NCI-H128 (cell line): ENCODE measurements at regions not wholly inside any gene's neighbourhood (a gene's known extent, or its start where the extent isn't known, plus 50 kb on each side); places are given as distances from the start of the nearest gene placed in this dataset.
A peak's percentile ranks its signal among the peaks of the same experiment; 100 is the strongest.

Source experiments
- DNase-seq: peaks from one replicate; lab custom pipeline; 2025; ENCODE audit not compliant: unreplicated experiment; lab: John Stamatoyannopoulos, UW

DNA sequence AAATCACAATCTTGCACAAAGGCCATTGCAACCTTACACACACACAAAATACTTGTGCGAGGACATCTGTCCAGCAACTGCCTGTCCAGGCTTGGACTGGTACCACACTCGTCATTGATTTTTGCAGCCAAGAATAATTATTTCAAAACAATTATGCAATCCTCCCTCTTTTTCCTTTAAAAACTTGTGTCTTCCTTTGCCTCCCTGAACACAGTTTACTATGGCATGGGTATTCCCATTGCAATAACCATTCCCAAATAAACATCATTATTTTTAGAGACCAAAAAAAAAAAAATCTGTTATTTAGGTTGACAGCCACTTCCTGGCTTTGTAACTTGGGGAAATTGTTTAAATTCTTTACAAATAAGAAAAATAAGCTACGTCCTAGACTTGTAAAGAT is 54.0 kb downstream of the C11orf91 start:
- no peak for DNase-seq

DNA sequence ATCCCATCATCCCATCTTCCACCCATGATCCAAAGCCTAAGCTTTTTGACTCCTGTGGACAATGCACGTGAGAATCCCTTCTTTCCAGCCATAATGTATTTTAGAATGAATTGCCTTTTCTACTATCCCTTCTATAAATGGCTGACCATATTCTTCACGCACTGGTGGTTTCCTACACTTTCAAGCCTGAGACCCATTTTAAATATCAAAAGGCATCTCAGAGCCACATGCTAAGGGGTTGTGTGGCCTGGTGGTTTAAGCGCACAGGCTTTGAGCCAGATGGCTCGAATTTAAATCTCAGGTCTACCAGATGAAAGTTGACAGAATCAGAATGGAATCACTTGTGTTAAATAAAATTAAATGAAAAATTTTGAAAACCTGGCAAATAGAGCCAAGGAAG is 54.5 kb downstream of the C11orf91 start:
- DNase-seq = no peak

DNA sequence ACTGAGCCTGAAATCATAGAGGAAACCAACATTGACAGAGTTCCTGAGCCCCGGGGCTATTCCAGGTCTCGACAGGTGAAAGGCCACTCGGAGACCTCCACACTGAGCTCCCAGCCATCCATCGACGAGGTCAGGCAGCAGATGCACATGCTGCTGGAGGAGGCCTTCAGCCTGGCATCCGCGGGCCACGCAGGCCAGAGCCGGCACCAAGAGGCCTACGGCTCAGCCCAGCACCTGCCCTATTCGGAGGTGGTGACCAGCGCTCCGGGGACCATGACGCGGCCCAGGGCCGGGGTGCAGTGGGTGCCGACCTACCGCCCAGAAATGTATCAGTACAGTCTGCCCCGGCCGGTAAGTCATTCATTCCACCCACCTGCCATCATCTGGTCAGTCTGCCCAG is 54.9 kb downstream of the C11orf91 start:
- no peak for DNase-seq

DNA sequence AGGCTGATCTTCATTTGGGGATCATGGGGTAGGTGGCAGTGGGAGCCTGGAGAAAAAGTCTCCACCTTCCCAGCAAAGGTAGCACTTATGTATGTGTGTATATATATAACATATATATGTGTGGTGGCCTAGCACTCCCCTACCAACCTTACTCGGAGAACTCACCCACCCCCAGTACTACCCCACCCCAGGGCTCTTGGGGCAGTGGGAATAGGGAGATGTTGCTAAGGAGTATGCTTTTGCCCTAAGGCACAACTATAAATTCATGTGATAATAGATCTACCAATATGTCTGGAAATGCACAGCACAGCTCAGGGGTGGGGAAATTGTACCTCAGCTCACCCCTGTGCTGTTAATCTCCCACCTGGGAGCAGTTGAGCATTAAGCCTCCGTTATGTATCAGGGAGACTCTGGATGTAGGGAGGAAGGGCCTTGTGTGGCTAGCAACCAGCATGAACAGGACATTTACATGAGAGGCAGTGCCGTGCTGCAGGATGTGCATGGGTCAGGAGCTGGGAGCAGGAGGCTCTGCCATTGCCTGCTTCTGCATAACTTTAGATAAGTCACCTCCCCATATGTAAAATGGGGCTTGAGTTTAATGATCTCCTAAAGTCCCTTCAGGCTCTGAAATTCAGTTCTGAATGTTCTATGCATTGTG is 57.3 kb downstream of the C11orf91 start:
- DNase-seq = no peak

DNA sequence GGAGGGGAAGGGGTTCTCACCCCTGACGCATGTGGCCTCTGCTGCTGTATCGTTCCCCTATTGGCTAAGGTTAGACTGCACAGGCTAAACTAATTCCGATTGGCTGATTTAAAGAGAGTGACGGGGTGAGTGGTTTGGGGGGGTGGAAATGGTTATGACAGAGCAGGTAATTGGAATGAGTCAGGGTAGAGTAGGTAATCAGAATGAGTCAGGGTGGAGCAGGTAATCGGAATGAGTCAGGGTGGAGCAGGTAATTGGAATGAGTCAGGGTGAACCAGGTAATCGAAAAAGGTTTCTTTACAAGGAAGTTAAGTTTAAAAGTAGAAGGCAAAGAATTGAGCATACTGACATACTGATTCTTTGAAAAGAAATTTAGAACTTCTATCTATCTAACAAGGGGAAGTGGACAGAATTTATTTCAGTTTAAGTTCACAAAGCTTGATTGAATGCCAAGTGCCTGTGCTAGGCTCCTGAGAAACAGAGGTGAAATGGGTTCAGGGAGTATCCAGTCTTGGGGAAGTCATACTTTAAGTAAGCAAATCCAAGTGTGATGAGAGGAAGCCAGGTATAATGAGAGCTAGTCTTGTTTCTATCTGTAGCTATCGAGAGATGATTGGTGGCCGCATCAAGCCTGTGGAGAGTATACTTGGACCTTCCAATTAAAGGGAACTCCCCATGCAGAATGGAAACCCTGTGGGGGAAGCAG is 58.0 kb downstream of the C11orf91 start:
- DNase-seq = no peak

DNA sequence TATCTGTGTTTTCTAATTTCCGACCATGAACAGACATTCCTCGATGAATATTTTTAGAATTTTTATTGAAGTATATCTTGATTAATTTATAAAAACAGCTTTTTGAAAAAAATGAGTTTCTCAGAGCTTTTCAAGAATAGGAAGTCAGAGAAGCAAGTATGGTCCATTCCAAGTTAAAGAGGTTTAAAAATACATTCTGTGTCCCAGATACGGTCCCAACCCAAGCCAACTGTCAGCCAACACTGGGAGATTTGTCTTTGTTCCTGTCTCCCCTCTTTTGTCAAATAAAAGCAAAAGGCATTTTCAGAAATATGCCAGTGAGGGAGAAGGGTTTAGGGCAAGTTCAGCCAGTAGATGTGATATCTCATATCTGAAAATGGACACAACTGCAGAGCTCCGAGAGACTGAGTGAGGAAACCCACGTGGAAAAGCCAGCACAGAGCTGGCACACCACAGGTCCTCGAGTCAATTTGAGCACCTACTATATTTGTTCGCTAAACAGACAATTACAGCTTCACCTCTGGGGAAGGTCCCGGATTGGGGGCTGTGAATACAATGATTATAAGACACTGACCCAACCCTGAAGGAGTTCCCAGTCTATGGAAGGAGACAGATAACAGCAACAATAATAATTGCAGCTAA is 59.8 kb downstream of the C11orf91 start:
- no peak for DNase-seq

DNA sequence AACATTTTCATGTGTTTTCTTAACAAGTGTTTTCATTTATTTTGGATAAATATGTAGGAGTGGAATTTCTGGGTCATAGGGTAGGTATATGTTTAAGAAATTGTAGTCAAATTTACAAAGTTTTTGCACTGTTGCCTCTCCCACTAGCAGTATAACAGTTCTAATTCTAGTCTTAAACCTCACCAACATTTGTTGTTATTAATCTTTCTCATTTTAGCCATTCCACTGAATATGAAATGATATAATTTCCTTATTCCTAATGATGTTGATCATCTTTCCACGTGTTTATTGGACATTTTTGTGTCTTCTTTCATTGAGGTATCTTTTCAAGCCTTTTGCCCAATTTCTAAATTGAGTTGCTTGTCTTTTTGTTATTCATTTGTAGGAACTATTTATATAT is 62.0 kb downstream of the C11orf91 start:
- DNase-seq = no peak

DNA sequence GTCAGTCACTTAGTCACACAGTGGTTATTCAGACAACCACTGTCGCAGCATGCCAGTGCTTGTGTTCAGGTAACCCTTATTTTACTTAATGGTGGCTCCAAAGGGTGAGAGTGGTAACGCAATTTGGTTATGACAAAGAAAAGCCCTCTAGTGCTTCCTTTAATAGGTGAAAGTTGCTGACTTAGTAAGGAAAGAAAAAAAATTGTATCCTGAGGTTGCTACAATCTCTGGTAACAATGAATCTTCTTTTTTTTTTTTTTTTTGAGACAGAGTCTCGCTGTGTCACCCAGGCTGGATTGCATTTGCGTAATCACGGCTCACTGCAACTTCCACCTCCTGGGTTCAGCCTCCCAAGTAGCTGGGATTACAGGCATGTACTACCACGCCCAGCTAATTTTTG is 64.5 kb downstream of the C11orf91 start:
- no peak for DNase-seq

DNA sequence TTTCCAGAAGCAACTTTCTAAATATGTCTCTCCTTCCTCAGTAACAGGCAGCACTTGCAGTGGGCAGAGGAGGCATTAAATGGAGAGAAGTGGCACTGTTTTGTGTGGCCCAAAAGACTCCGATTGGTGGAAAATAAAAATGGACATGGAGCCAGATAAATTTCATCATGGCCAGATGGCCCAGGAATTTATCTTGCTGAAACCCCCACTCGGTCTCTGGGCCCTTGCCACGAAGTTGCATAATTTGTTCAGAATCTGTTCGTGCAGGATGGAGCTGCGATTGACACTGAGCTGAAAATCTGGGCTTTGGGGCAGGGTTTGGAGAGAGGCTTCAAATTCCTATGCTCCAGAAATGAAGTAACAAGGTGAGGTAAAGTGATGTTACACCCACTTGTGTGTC is 65.5 kb downstream of the C11orf91 start:
- no peak for DNase-seq

DNA sequence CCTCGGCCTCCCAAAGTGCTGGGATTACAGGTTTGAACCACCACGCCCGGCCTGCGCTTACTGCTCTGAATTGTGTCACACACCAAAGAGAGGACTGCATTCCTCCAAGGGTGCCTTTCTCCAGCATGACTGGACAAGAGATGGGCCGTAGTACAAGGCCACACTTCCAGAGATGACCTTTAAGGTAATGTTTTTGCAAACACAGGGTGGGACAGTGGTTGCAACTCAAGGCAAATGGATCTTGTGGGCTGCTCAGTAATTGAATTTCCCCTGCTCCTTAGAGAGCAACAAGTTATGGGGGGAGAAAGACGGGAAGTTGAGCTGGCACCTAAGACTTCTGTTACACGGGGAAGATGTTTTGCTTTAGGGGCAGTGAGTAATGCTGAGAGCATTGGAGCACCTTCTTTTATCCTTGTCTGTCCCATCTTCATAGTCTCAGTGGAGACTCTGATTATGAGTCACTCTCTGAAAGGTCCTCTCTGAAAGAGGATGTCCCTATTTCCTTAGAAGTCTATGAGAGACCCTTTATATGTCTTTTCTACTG is 66.3 kb downstream of the C11orf91 start:
- no peak for DNase-seq

DNA sequence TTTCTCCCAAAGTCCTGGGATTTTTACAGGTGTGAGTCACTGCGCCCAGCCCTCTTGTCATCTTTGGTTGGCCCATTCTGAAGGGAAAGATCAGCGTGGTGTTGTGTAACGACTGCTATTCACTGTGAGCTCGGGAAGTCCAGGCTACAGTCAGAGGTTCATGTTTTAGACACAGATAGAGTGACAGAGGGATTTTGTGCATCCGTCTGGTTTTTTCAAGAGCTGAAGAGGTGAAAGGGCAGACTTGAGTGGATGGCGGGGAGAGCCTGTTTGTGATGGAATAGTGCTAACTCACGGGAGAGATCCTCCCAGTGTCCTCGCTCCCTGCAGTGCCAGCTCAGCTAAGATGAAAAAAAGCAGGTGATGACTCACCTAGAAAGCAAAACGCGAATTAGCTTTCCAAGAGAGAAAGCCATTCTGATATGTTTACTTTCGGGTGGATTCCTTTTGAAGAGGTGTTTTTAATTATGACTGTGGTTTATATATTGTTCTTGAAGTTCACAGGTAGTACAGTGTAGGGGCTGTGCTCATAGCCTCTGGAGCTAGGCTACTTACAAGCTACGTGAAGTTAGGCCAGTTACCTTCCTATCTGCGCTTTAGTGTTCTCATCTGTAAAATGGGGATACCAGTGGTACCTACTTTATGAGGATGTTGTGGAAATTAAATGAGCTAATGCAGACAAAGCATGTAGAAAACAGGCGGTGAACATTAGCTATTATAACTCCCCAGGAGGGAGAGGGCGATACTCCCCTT is 67.2 kb downstream of the C11orf91 start:
- peak; percentile 47 for DNase-seq

DNA sequence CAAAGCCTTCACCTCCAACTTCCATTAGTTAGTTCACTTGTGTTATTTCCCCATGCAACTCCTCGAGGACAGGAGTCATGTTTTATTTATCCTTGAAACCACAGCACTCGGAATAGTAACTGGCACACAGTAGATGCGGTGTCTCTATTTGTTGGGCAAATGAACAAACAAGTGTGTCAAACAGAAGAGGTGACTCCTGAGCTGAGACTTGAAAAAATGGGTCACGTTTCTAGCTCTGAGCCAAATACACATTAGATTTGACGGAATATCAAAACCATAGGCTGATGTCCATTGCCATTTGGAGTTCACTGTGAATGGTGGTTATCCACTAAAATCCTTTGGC is 68.9 kb downstream of the C11orf91 start:
- DNase-seq = no peak

DNA sequence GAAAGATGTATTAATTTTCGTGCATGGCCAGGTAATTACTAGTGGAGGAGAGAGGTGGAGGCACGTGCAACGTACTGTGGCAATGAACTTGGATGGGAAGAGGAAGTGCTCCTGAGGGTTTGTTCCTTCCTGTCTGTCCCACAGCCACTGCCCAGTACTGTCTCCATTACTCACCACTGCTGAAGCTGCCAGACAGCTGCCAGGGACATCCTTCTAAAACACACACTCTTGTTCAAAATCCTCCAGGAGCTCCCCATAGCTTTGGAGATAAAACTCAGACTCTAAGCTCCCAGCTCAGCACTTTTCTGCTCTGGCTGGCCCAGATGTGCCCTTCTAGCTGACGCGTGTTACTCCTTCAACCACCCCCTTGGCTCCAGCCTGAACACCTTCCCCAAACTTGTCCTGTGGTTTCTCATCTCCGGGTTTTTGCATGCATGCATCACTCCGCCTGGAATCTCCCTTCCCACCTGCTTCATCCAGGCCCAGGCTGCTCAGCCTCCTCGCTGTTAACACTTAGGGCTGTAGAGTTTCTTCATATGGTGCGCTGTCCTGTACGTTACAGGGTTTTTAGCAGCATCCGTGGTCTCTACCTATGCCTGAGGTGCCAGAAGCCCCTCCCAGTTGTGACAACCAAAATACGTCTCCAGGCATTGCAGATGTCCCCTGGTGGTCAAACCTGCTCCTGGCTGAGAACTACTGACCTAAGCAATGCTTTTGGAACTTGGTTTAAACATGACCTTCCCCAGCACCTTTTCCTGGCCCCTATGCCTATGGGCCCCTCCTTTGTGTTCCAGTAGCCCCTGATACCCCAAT is 69.5 kb downstream of the C11orf91 start:
- DNase-seq = no peak

DNA sequence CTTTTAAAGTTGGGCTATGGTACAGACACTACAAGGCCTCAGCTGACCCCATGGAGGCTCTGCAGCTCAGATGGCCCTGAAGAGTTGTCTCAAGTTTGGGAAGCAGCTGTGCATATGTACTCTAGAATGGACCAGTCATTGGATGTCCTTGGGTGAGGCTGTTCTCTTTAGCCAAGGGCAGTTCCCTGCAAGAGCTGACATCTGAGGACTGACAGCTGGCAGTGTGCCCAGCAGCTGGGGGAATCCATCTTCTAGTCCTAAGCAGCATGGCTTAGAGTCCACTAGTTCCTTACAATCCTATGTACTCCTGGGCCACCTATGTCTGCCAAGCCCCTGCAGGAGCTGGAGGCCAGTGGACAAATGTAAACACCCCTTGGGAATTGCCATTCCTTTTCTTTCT is 76.5 kb downstream of the C11orf91 start:
- no peak for DNase-seq

DNA sequence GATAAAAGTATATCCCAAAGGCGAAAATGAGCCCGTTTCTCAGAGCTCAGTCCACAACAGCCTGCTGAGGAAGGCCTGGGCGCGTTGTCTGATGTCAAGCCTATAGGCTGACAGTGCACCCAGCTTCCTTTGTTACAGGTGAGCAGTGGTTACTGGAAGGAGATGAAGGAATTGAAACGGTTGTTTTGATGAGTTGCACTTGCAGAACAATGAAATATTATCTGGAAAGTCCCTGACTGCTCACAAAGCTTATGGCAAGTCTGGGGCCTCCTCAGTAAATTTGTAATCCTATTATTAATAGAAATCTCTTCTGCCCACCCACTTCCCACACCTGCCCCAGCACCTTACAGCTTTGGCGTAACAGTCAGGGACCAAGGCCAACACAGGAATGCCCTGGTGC is 77.8 kb downstream of the C11orf91 start:
- no peak for DNase-seq

DNA sequence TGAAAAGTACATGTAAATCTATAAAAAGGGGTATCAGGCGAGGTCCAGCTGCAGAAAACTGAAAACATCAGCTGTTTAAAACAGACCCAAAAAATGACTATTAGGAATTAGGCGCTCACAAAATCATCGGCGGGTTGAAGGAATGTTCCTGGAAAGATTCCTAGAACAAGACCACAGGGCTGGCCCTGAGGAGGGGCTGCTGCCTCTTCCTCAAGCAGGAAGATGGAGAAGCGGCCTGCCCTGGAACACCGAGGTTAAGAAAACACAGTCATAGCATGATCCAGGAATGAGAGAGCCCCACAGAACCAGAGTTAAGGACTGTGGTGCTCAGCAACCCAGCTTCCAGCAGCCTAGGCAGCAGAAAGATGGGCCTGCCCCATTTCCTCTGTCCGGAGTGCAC is 78.4 kb downstream of the C11orf91 start:
- no peak for DNase-seq

DNA sequence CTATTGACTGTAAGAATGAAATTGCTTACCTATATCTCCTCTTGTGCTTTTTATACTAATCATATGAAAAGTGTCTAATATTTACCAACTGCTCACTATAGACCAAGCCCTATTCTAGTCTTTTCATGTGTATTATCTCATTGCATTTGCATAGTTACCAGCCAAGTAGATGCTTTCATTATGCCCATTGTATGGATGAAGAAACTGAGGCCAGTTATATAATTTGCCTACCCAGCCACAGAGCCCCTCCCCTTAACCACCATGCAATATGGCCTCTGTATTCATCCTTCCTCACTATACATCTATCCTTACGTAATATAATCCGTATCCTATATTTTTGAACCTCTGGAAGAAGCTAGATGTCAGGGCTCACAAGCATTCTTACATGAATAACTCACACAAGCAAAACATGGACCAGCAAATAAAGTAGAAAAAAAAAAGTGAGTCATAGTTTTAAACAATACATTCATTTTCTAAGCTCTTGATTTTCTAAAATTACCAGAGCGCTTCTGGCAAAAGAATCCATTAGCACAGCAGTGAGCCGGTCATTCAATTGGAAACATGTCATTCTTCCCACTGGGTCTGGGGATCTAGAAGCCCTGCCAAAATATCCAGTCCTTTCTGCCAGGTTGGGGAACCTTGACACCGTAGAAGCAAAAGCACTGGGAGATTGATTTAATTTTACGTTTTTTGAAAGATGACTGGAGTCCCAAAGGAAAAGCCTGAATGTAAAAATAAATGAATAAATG is 80.0 kb downstream of the C11orf91 start:
- DNase-seq = no peak

DNA sequence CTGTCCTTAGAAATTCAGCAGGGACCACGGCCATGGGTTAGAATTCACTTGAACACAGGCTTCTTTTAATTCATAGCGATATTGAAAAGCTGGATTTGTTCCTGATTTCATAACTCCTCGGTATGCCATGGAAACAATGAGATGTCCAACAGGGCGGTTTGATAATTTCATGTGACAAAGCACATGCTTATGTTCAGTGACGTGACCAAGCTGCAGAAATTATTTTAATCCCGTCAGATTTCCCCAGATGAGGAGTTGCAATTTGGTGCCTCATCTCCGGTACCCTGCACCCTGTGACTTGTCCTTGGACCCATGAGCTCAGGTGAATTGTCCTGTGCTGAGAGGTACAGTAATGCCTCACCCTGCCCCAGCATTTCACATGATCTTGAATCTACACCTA is 81.7 kb downstream of the C11orf91 start:
- no peak for DNase-seq

DNA sequence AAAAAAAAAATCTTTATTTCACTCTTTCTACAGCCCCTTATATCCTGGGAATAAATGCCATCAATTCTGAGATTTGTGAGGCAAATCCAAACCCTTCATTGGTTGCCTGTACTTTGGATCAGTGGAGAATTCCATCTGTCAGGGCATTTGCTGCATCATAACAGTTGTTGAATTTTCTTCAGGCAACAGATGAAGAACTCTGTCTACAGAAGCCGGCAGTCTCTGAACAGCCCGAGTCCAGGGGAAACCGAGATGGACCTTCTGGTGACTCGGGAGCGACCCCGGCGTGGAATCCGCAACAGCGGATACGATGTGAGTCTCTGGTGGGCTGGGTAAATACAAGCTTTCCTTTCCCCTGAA is 82.3 kb downstream of the C11orf91 start:
- no peak for DNase-seq

DNA sequence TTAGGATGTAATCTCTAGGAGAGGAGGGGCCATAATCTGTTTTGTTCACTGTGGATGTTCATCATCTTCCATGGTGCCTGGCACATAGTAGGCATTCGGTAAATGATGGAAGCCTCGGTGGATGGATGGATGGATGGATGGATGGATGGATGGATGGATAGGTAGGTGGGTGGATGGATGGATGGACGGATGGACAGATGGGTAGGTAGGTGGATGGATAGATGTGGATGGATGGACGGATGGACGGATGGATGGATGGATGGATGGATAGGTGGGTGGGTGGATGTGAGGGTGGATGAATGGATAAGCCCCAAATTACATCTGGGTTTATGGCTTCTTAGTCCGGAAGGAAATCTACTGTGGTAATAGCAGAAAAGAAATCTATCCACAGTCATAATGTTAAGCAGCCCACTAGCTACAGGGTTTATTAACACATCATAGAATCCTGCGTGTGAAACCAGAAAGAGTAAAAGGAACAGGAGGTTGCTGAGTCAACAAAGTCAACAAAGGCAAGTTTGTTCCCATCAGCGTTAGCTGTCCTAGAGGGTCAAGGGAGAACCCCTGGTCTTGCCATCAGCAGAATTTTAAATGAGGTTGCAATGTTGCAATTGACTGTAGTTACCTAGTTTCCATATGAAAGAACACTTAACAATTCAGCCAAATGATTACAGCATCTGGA is 82.8 kb downstream of the C11orf91 start:
- no peak for DNase-seq
